Activated T-cell treated with anti-CD3 and anti-CD28 coated beads for 1 hour (primary cell): ENCODE measurements at regions not wholly inside any gene's neighbourhood (a gene's known extent, or its start where the extent isn't known, plus 50 kb on each side); places are given as distances from the start of the nearest gene placed in this dataset.

Experiments
- DNase-seq: peaks from one replicate; pipeline ENCODE4 v3.0.0-alpha.2; 2020; ENCODE audit warnings: low read depth

DNA sequence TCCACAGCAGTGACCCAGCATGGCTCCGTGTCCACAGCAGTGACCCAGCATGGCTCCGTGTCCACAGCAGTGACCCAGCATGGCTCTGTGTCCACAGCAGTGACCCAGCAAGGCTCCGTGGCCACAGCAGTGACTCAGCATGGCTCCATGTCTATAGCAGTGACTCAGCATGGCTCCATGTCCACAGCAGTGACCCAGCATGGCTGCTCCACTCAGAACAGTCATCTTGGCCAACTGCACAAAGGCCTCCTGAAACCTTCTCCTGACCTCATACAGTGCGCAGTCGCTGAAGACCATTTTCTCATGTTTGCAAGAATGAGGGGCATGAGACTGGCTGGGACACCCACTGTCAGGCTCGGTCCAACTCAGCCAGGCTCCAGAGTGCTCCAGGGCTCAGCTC lies 333.4 kb upstream of the RAB6C start:
- DNase-seq: no peak

- no peak for DNase-seq
Observed at GRCh38 chr2:129653246-129653645, 326.2 kb upstream of the RAB6C start.

- DNase-seq: no peak
Observed at GRCh38 chr2:129654331-129654730, 325.1 kb upstream of the RAB6C start.

GRCh38 chr2:129656081-129656598 lies 323.3 kb upstream of the RAB6C start:
- DNase-seq: no peak

DNA sequence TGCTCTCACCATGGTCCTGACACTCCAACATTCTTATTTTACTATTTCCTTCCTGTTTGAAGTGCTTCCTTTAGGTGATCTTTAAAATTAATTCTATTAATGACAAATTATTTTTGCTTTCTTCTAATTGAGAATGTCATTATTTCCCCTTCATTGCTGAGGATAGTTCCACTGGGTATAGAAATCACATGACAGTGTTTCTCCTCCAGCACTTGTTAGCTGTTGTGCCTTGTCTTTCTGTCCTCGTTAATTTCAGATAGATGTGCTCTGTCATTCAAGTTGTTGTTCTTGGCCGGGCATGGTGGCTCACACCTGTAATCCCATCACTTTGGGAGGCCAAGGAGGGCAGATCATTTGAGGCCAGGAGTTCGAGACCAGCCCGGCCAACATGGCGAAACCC lies 321.0 kb upstream of the RAB6C start:
- no peak for DNase-seq

DNA sequence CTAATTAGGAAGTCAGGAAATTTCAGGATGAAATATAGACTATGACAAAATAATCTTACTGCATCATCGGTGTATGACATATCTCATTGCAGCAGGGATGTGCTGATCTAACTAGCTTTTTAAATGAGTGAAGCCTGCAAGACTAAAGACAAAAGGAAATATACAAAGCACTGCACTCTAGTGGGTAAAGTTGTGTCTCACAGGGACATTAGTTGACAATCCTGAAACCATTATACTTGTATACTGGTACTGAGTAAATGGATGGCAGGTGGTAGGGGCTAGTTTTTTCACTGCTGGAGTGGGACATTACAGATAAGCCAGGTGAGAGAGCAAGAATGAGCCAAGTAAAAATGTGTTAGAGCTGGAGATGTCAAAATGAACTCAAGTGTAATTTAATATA lies 317.5 kb upstream of the RAB6C start:
- no peak for DNase-seq

- DNase-seq: no peak
Observed at GRCh38 chr2:129667577-129667976, 311.9 kb upstream of the RAB6C start.

GRCh38 chr2:129672521-129672920 lies 306.9 kb upstream of the RAB6C start:
- no peak for DNase-seq

- DNase-seq: no peak
Observed at GRCh38 chr2:129673234-129673633, 306.2 kb upstream of the RAB6C start.

- DNase-seq: no peak
Observed at GRCh38 chr2:129673847-129674711, 305.4 kb upstream of the RAB6C start.

- DNase-seq: no peak
Observed at GRCh38 chr2:129678751-129679150, 300.7 kb upstream of the RAB6C start.

- no peak for DNase-seq
Observed at GRCh38 chr2:129681788-129682187, 297.7 kb upstream of the RAB6C start.

- DNase-seq: no peak
Observed at GRCh38 chr2:129689653-129690448, 289.6 kb upstream of the RAB6C start.

DNA sequence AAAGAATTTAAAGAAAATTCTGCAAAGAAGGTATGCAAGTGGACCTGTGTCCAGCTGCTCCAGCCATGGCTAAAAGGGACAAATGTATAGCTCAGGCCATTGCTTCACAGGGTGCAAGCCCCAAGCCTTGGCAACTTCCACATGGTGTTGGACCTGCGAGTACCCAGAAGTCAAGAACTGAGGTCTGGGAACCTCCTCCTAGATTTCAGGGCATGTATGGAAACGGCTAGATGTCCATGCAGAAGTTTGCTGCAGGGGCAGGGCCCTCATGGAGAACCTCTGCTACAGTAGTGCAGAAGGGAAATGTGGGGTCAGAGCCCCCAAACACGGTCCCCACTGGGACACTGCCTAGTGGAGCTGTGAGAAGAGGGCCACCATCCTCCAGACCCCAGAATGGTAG lies 284.0 kb upstream of the RAB6C start:
- no peak for DNase-seq

DNA sequence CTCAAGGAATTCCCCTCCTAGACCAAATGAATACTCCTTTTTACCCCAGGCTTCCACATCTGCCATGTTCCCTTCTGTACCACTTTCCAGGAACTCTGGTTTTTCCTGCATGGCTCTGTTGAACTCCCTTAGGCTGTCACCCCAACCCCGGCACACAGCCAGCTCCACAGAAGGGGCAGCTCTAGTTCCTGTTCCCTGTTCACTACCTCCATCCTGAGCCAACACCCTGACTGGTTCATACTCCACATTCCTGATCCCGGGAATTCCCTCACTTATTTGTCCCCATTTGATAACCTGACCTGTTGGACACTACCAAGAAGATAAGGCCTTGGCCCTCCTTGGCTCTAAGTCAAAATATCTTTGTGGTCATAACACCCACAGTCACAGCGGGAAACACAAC lies 280.9 kb upstream of the RAB6C start:
- no peak for DNase-seq

DNA sequence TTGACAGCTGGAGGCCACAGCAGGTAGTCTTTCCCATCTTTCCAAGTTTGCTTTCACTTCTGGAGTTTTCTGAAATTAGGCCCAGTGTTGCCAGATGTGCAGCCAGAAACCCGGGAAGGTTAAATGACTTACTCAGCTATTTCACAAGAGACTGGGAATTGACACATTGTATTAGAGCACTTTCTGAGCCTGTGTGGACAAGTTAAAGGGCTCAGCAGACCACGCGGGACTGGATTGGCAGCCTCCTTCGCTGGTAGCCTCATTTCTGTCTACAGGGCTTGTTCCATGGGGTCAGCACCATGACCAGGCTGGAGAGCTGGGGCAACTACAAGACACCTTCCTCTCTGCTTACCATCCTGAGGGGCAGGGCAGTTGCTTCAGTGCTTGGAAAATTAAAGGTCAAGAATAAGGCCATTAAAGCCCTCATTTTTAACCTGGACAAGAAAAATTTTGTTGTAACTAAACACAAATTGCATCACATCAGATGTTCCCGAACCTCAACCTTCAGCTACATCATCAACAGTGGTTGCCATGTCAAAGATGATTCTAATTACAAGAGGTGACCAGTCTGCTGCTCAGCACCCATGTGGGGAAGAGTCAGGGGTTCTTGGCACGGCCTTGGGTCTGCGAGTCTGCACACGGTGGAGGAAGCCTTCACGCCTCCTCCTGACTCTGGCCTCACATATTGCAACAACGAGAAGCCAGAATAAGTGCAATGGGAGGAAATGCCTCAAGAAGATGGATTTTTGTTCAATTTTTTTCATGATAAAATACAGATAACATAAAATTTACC lies 279.5 kb upstream of the RAB6C start:
- no peak for DNase-seq

DNA sequence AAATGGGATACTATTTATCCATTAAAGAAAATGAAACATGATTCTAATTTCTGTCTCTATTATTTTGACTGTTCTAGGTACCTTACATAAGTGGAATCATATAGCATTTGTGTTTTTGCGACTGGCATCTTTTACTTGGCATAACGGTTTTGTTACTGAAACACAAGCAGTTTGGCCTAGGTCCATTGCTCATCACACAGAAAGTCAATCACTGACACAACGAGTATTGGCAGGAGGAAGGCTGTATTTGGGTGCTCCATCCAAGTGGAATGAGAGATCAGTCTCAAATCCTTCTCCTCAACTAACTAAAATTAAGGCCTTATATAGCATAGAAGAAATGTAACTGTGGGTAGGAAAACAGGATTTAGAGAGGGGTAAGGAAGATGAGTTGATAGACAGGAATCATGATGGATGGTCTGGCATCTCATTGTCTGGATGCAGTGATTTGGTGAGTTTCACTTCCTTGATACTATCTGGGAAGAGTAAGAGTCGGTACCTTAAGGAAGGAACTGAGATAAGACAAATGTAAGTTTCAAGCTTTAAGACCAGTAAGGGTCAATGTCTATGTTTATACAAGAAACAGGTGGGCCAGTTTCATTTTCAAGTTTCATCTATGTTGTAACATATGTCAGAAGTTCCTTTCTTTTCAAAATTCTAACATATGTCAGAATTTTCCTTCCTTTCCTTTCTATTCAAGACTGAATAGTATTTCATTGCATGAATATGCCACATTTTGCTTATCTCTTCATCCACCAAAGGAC lies 276.9 kb upstream of the RAB6C start:
- no peak for DNase-seq

GRCh38 chr2:129705085-129705484 lies 274.4 kb upstream of the RAB6C start:
- no peak for DNase-seq

- no peak for DNase-seq
Observed at GRCh38 chr2:129707800-129708199, 271.7 kb upstream of the RAB6C start.

- DNase-seq: no peak
Observed at GRCh38 chr2:129708221-129708967, 271.1 kb upstream of the RAB6C start.
